ENCODE measurements at regions not wholly inside any gene's neighbourhood (a gene's known extent, or its start where the extent isn't known, plus 50 kb on each side); places are given as distances from the start of the nearest gene placed in this dataset.

GRCh38 chr2:120991441-120991840, 255.8 kb downstream of the GLI2 start:
- DNase-seq (ENCODE audit: low read depth in 2 of 2): no peak

- no peak for DNase-seq (ENCODE audit: low read depth in 2 of 2)
Observed at GRCh38 chr2:120992791-120993555, 257.3 kb downstream of the GLI2 start.

GRCh38 chr2:120993661-120994060, 258.0 kb downstream of the GLI2 start:
- DNase-seq (ENCODE audit: low read depth in 2 of 2): no peak

GRCh38 chr2:120994301-120994995, 258.8 kb downstream of the GLI2 start:
- DNase-seq (ENCODE audit: low read depth in 2 of 2): no peak

- no peak for DNase-seq (ENCODE audit: low read depth in 2 of 2)
Observed at GRCh38 chr2:120995152-120995551, 259.5 kb downstream of the GLI2 start.

GRCh38 chr2:120995656-120996190, 260.1 kb downstream of the GLI2 start:
- DNase-seq (ENCODE audit: low read depth in 2 of 2): no peak

GRCh38 chr2:120999377-121000097, 263.9 kb downstream of the GLI2 start:
- no peak for DNase-seq (ENCODE audit: low read depth in 2 of 2)

GRCh38 chr2:121000804-121001203, 265.1 kb downstream of the GLI2 start:
- DNase-seq (ENCODE audit: low read depth in 2 of 2): no peak

GRCh38 chr2:121001641-121002040, 266.0 kb downstream of the GLI2 start:
- no peak for DNase-seq (ENCODE audit: low read depth in 2 of 2)

GRCh38 chr2:121002597-121002996, 266.9 kb downstream of the GLI2 start:
- DNase-seq (ENCODE audit: low read depth in 2 of 2): no peak

GRCh38 chr2:121003391-121003790, 267.7 kb downstream of the GLI2 start:
- no peak for DNase-seq (ENCODE audit: low read depth in 2 of 2)

GRCh38 chr2:121004359-121004758, 268.7 kb downstream of the GLI2 start:
- no peak for DNase-seq (ENCODE audit: low read depth in 2 of 2)

- no peak for DNase-seq (ENCODE audit: low read depth in 2 of 2)
Observed at GRCh38 chr2:121004950-121005349, 269.3 kb downstream of the GLI2 start.

- no peak for DNase-seq (ENCODE audit: low read depth in 2 of 2)
Observed at GRCh38 chr2:121005453-121005852, 269.8 kb downstream of the GLI2 start.

GRCh38 chr2:121006743-121007489, 271.2 kb downstream of the GLI2 start:
- no peak for DNase-seq (ENCODE audit: low read depth in 2 of 2)

GRCh38 chr2:121007490-121007853, 271.8 kb downstream of the GLI2 start:
- no peak for DNase-seq (ENCODE audit: low read depth in 2 of 2)

GRCh38 chr2:121008975-121009374, 273.3 kb downstream of the GLI2 start:
- no peak for DNase-seq (ENCODE audit: low read depth in 2 of 2)

GRCh38 chr2:121010998-121011397, 274.0 kb downstream of the TFCP2L1 start:
- DNase-seq (ENCODE audit: low read depth in 2 of 2): no peak

GRCh38 chr2:121014876-121015275, 270.1 kb downstream of the TFCP2L1 start:
- no peak for DNase-seq (ENCODE audit: low read depth in 2 of 2)

- no peak for DNase-seq (ENCODE audit: low read depth in 2 of 2)
Observed at GRCh38 chr2:121015971-121016485, 269.0 kb downstream of the TFCP2L1 start.

GRCh38 chr2:121017396-121017795, 267.6 kb downstream of the TFCP2L1 start:
- no peak for DNase-seq (ENCODE audit: low read depth in 2 of 2)
